ENCODE measurements at regions not wholly inside any gene's neighbourhood (a gene's known extent, or its start where the extent isn't known, plus 50 kb on each side); places are given as distances from the start of the nearest gene placed in this dataset.
A peak's percentile ranks its signal among the peaks of the same experiment; 100 is the strongest.
"Not testable (repeated sequence)": the region's sequence is repeated elsewhere in the genome, so short reads cannot be mapped to it uniquely, and the experiment has no call there.

DNA sequence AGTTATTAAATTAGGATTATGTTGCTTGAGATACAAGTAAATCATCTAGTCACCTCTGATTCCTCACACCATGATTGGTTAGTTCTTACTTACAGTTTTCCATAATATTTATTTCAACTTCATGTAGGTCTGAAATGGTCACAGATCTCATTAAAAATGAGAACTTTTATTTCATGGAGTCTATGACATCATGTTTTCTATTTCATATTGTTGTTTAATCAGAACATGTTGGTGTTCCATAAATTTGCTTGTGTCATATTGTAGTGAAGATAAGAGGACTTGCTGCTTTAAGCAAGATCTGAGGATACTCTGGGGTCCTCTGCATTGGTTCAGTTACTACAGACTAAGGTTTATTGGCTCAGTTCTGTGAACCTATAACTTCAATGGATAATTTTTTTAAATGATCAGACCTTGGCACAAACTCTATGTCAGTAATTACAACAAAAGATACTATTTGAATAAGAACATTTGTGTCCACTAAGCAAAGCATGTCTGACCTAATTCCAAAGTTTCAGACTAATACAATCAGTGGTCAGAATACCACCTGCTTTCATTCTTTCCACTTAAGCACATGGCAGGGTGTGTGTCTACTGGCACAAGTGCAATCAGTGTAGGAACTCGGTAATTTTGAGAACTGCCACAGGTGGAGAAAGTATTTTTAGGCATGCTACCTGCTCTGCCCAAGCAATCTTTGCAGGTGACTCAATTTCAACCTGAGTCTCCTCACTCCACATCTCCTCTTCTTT is 68.5 kb downstream of the CCDC71L start:
- DNase-seq = no peak
- no peaks in the 10 kb centered on the region for H3K9me3 ChIP-seq (ENCODE audit: control insufficient read depth, low read length, poor library complexity, severe bottlenecking)
- ATAC-seq = no peak
- Mint-ChIP-seq H3K4me3 (no peak overlapping the region), H3K27ac (no peak overlapping the region), H3K4me1 (peaks cover 5% of the 10 kb centered on the region), H3K27me3 (peaks cover 10% of the 10 kb centered on the region), H3K36me3 (ENCODE audit: low read depth) (peaks cover 3% of the 10 kb centered on the region)

- peaks cover 5% of the 10 kb centered on the region for H3K4me1 Mint-ChIP-seq
- H3K4me3 Mint-ChIP-seq = no peak overlapping the region
- peaks cover 18% of the 10 kb centered on the region for H3K27me3 Mint-ChIP-seq
- H3K36me3 Mint-ChIP-seq (ENCODE audit: low read depth) = peaks cover 3% of the 10 kb centered on the region
- H3K9me3 ChIP-seq (ENCODE audit: control insufficient read depth, low read length, poor library complexity, severe bottlenecking) = no peaks in the 10 kb centered on the region
- H3K27ac Mint-ChIP-seq = peak overlapping the region; percentile 39
- DNase-seq (no peak), ATAC-seq (no peak)
These were observed 69.8 kb downstream of the CCDC71L start for GRCh38 chr7:106591146-106591545.

DNA sequence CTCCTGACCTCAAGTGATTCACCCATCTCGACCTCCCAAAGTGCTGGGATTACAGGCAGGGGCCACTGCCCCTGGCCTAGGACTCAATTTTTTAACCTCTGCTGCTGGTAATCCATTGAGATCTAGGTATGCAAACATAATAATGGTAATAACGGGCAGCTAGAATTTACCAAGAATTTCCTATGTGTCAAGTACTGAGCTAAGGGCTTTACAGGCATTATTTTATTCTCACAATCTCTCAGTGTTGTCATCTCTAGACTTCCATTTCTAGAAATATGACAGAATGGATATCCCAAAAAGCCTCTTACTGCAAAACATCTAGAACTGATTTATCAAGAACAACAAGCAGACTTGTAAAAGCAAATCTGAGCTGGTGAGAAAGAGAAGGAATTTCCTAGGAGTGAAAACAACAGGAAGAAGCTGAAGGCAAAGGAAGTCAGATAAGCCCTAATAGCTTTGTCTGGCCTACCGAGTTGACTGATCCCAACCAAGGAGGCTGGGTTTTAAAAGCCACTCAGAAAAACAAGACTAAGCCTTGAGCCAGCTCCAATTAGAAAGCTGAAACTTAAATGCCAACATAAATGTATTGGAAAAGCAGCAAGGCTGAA is 70.6 kb downstream of the CCDC71L start:
- Mint-ChIP-seq H3K27me3 (peaks cover 13% of the 10 kb centered on the region), H3K4me3 (no peak overlapping the region), H3K4me1 (peaks cover 3% of the 10 kb centered on the region), H3K27ac (peak overlapping the region; percentile 39), H3K36me3 (ENCODE audit: low read depth) (no peaks in the 10 kb centered on the region)
- no peak for DNase-seq
- ATAC-seq = no peak
- H3K9me3 ChIP-seq (ENCODE audit: control insufficient read depth, low read length, poor library complexity, severe bottlenecking) = no peaks in the 10 kb centered on the region

GRCh38 chr7:106589198-106589879 is 71.6 kb downstream of the CCDC71L start:
- peaks cover 3% of the 10 kb centered on the region for H3K4me1 Mint-ChIP-seq
- H3K4me3 Mint-ChIP-seq = no peak overlapping the region
- DNase-seq (no peak), ATAC-seq (no peak)
- no peaks in the 10 kb centered on the region for H3K36me3 Mint-ChIP-seq (ENCODE audit: low read depth)
- no peaks in the 10 kb centered on the region for H3K9me3 ChIP-seq (ENCODE audit: control insufficient read depth, low read length, poor library complexity, severe bottlenecking)
- H3K27me3 Mint-ChIP-seq = peaks cover 13% of the 10 kb centered on the region
- H3K27ac Mint-ChIP-seq = no peak overlapping the region

DNA sequence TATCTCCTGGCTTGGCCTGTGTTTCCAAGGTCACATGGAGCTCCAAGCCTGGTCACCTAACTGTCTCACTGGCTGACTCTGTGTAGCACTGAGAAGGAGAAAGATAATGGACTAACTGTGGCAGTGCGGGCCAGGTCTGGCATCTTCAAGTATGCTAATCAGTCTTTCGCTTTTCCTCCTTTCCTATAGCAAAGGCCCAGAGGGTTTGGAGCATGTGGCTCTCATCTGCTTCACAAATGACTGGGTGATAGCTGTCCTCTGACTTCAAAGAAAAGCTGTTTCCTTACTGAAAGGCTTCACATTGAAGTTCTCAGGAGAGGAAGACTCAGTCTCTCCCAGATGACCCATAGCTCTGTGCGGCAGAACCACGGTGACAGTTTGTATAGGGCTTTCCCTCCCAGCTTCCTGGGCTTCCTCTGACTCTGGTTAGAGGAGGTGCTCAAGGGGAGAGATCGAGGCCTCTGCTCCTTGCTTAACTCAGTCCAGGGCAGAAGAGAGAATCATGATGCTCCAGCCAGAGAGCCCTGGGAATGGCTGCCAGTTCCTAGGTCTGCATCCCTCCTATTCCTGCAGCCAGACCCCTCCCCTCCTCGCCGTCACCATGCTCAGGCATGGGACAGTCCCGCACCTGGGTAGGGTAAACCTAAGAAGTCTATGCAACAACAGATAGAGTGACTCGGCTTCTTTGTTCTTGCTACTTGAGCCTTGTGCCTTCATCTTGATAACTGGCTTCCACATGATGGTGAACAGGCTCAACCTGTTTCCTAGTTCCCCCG is 72.3 kb downstream of the CCDC71L start:
- Mint-ChIP-seq H3K4me3 (no peak overlapping the region), H3K27me3 (peaks cover 13% of the 10 kb centered on the region), H3K36me3 (ENCODE audit: low read depth) (no peaks in the 10 kb centered on the region), H3K4me1 (peaks cover 3% of the 10 kb centered on the region), H3K27ac (no peak overlapping the region)
- H3K9me3 ChIP-seq (ENCODE audit: control insufficient read depth, low read length, poor library complexity, severe bottlenecking) = no peaks in the 10 kb centered on the region
- no peak for ATAC-seq
- DNase-seq = no peak

DNA sequence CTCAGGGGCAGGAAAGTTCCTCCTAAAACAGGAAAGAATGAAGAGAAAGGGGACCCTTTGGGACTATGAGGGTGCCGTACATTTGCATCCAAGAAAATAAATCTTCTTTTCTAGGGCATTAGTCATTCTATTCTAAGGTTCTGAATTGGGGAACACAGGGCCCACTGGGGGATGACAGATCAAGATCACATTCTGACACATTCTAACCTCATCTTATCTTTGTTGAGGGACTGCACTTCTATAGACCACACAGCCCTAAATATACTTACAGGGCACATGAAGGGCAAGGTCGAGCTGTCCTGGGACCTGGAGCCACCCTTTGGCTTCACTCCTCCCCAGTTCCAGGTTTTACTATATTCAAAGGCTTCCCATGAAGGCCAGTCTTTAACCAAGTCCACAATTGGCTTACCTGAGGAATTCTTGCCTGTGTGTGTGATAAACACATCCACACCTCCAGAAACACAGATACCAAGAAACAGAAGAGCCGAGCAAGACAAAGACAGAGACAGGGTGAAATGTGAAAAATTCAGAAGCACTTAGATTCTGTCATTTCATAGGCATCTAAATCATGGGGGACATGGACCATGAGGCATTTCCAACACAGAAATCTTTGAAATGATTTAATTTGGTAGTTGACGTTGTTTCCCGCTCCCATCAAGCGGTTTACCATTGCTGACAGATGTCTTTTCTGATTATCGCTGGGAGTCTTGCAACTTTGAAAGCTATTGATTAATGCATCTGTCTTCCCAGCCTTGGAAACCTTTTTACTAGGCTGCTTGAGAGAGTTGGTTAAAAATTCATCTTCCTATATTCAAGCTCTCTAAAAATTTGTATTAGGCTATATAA is 75.8 kb downstream of the CCDC71L start:
- H3K36me3 Mint-ChIP-seq (ENCODE audit: low read depth) = no peaks in the 10 kb centered on the region
- H3K4me3 Mint-ChIP-seq = no peak overlapping the region
- peaks cover 9% of the 10 kb centered on the region for H3K27me3 Mint-ChIP-seq
- DNase-seq (no peak), ATAC-seq (no peak)
- peaks cover 3% of the 10 kb centered on the region for H3K4me1 Mint-ChIP-seq
- H3K27ac Mint-ChIP-seq = no peak overlapping the region
- H3K9me3 ChIP-seq (ENCODE audit: control insufficient read depth, low read length, poor library complexity, severe bottlenecking) = no peaks in the 10 kb centered on the region

DNA sequence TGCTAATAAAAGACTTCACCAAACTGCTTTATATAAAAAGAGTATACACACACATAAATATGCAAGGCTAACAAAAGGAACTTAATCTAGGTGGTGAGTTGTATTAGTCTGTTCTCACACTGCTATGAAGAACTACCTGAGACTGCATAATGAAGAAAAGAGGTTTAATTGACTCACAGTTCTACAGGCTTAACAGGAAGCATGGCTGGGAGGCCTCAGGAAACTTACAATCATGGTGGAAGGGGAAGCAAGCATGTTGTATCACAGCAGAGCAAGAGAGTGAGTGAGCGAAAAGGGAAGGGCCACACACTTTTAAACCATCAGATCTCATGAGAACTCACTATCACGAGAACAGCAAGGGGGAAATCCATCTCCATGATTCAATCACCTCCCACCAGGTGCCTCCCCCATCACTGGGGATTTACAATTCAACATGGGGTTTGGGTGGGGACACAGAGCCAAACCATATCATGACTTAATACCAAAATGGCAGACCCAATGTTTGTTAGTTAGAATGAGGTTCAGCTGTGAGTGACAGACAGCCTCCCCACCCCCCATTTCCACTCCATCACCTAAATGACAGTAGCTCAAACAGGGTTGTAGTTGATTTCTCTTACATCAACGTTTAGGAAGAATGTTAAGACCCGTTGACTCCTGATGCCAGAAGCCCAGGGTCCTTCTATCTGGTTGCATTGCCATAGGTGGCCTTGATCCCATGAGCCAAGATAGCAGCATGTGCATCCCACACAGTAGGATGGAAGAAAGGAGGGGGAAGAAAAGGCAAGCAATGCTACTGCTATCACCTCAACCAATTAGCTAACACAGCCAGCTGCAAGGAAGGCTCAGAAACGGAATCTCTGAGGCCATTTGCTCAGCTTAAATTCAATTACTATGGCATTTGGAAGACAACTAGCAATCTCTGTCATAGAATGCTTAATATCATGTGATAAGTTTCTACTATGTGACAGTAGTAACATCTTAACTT is 77.0 kb downstream of the CCDC71L start:
- no peaks in the 10 kb centered on the region for H3K9me3 ChIP-seq (ENCODE audit: control insufficient read depth, low read length, poor library complexity, severe bottlenecking)
- DNase-seq (no peak), ATAC-seq (no peak)
- H3K27me3 Mint-ChIP-seq = peaks cover 9% of the 10 kb centered on the region
- H3K4me3 Mint-ChIP-seq = no peak overlapping the region
- no peak overlapping the region for H3K27ac Mint-ChIP-seq
- H3K4me1 Mint-ChIP-seq = peaks cover 3% of the 10 kb centered on the region
- H3K36me3 Mint-ChIP-seq (ENCODE audit: low read depth) = no peaks in the 10 kb centered on the region

GRCh38 chr7:106583100-106583499 is 77.9 kb downstream of the CCDC71L start:
- Mint-ChIP-seq H3K27me3 (peaks cover 9% of the 10 kb centered on the region), H3K36me3 (ENCODE audit: low read depth) (no peaks in the 10 kb centered on the region), H3K4me3 (no peak overlapping the region), H3K4me1 (peaks cover 3% of the 10 kb centered on the region), H3K27ac (no peak overlapping the region)
- no peak for DNase-seq
- ATAC-seq = no peak
- no peaks in the 10 kb centered on the region for H3K9me3 ChIP-seq (ENCODE audit: control insufficient read depth, low read length, poor library complexity, severe bottlenecking)

DNA sequence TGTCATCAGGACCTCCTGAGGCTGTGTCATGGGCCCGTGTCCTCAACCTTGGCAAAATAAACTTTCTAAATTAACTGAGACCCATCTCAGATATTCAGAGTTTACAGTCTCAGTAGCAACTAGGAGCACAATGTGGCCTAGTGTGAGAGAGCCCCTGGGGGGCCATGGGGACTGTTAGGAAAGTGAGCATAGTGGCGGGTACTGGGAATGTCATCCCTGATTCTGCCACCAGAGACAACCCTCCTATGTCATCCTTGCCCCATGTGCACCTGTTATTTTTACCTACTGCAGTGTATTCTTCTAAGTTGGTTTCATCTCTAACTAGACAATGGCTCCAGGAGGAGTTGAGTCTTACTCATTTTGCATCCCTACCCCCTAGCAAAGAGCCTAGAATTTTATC is 78.6 kb downstream of the CCDC71L start:
- H3K27me3 Mint-ChIP-seq = peaks cover 8% of the 10 kb centered on the region
- DNase-seq (no peak), ATAC-seq (no peak)
- no peak overlapping the region for H3K27ac Mint-ChIP-seq
- no peaks in the 10 kb centered on the region for H3K9me3 ChIP-seq (ENCODE audit: control insufficient read depth, low read length, poor library complexity, severe bottlenecking)
- peaks cover 3% of the 10 kb centered on the region for H3K4me1 Mint-ChIP-seq
- no peak overlapping the region for H3K4me3 Mint-ChIP-seq
- no peaks in the 10 kb centered on the region for H3K36me3 Mint-ChIP-seq (ENCODE audit: low read depth)

DNA sequence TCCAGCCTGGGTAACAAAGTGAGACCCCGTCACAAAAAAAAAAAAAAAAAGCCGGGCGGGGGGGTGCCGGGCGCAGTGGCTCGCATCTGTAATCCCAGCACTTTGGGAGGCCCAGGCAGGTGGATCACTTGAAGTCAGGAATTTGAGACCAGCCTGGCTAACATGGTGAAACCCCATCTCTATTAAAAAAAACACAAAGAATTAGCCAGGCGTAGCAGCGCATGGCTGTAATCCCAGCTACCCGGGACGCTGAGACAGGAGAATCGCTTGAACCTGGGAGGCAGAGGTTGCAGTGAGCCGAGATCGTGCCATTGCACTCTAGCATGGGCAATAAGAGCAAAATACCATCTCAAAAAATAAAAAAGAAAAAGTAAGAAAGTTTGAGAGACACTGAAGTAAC is 81.9 kb downstream of the CCDC71L start:
- H3K4me1 Mint-ChIP-seq; H3K4me3 Mint-ChIP-seq; H3K9me3 ChIP-seq (ENCODE audit: control insufficient read depth, low read length, poor library complexity, severe bottlenecking); H3K36me3 Mint-ChIP-seq (ENCODE audit: low read depth); ATAC-seq; DNase-seq; H3K27me3 Mint-ChIP-seq; H3K27ac Mint-ChIP-seq: not testable (repeated sequence)

- Mint-ChIP-seq H3K27ac (no peak overlapping the region), H3K36me3 (ENCODE audit: low read depth) (peaks cover 2% of the 10 kb centered on the region), H3K4me1 (peaks cover 3% of the 10 kb centered on the region), H3K27me3 (peaks cover 11% of the 10 kb centered on the region), H3K4me3 (no peak overlapping the region)
- no peak for ATAC-seq
- no peaks in the 10 kb centered on the region for H3K9me3 ChIP-seq (ENCODE audit: control insufficient read depth, low read length, poor library complexity, severe bottlenecking)
- no peak for DNase-seq
These were observed 85.7 kb downstream of the CCDC71L start for GRCh38 chr7:106575138-106575823.

Measured in T-helper 17 cell (primary cell).